ENCODE measurements at regions not wholly inside any gene's neighbourhood (a gene's known extent, or its start where the extent isn't known, plus 50 kb on each side); places are given as distances from the start of the nearest gene placed in this dataset.

DNA sequence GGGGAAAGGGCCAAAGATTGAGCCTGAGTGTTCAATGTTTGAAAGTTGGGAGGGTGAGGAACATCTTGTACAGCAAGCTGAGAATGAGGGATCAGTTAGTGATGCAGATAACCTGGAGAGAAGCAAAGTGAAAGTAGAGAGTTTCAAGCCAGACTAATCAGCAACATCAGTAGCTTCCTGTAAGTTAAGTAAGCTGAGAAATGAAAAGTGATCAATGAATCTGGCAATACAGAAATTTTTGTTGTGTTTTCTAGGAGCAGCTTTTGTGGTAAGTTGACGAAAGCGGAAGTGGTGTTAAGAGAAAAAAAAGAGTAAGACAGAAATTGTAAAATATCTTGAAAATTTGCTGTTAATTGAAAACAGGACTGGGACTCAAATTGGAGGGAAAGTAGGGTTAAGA lies 855.5 kb upstream of the MAP3K7 start:
- H3K14ac ChIP-seq (ENCODE audit: insufficient read depth, low read length), result no peak overlapping the region
- no peak overlapping the region for H3K56ac ChIP-seq (ENCODE audit: insufficient read length, low read depth, low read length)
- H3K36me3 Mint-ChIP-seq (ENCODE audit: insufficient read depth in 1 of 3, low read depth in 3 of 3), result no peaks in the 10 kb centered on the region
- H2BK120ac ChIP-seq (ENCODE audit: low read depth, low read length, poor library complexity, severe bottlenecking), result no peak overlapping the region
- no peak overlapping the region for H2BK20ac ChIP-seq (ENCODE audit: low read depth, low read length, poor library complexity, severe bottlenecking)
- no peak overlapping the region for H3K4me3 Mint-ChIP-seq
- no peak overlapping the region for H4K91ac ChIP-seq (ENCODE audit: insufficient read length, low read depth, low read length)
- H3K79me1 ChIP-seq (ENCODE audit: insufficient read depth, low read depth, low read length, poor library complexity, severe bottlenecking), result no peaks in the 10 kb centered on the region
- no peaks in the 10 kb centered on the region for H3K9me3 ChIP-seq (ENCODE audit: control insufficient read depth, low read depth, low read length)
- peaks cover 9% of the 10 kb centered on the region in 2 experiments for H3K4me1 Mint-ChIP-seq
- no peak for DNase-seq
- WGBS (ENCODE audit: extremely low coverage, insufficient read length, low lambda C conversion rate), result 100% methylated on average over 2 of the region's 2 CpGs
- no peak overlapping the region for H2BK5ac ChIP-seq (ENCODE audit: insufficient read length, low read length)
- H2BK12ac ChIP-seq (ENCODE audit: insufficient read length, low read depth, low read length), result no peak overlapping the region
- no peak overlapping the region for H3K9ac ChIP-seq (ENCODE audit: extremely low read depth, insufficient read length, low read length)
- TF ChIP-seq, protein P1, sequence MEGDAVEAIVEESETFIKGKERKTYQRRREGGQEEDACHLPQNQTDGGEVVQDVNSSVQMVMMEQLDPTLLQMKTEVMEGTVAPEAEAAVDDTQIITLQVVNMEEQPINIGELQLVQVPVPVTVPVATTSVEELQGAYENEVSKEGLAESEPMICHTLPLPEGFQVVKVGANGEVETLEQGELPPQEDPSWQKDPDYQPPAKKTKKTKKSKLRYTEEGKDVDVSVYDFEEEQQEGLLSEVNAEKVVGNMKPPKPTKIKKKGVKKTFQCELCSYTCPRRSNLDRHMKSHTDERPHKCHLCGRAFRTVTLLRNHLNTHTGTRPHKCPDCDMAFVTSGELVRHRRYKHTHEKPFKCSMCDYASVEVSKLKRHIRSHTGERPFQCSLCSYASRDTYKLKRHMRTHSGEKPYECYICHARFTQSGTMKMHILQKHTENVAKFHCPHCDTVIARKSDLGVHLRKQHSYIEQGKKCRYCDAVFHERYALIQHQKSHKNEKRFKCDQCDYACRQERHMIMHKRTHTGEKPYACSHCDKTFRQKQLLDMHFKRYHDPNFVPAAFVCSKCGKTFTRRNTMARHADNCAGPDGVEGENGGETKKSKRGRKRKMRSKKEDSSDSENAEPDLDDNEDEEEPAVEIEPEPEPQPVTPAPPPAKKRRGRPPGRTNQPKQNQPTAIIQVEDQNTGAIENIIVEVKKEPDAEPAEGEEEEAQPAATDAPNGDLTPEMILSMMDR (conservative IDR thresholded peaks at IDR 0.05), result no peak
- no peak overlapping the region for H3K4me2 ChIP-seq (ENCODE audit: insufficient read depth, insufficient read length, low read length)
- H3K23ac ChIP-seq (ENCODE audit: insufficient read length, low read depth, low read length), result no peak overlapping the region
- H2BK15ac ChIP-seq (ENCODE audit: low read depth, low read length), result no peak overlapping the region
- H3K18ac ChIP-seq (ENCODE audit: insufficient read length, low read depth, low read length), result no peak overlapping the region
- no peak overlapping the region for H4K8ac ChIP-seq (replicated peaks; ENCODE audit: insufficient read length, low read depth, low read length)
- no peaks in the 10 kb centered on the region for H4K20me1 ChIP-seq (ENCODE audit: control insufficient read depth, insufficient read depth, insufficient read length)
- no peak overlapping the region for H3K27ac Mint-ChIP-seq
- no peaks in the 10 kb centered on the region for H3K23me2 ChIP-seq (ENCODE audit: insufficient read length, low read depth, low read length, poor library complexity, severe bottlenecking)
- H3K9me3 Mint-ChIP-seq, result no peaks in the 10 kb centered on the region
- H3K27me3 ChIP-seq (ENCODE audit: insufficient read depth, low read length), result no peaks in the 10 kb centered on the region
- no peak overlapping the region for H2AK5ac ChIP-seq (ENCODE audit: insufficient read length, low read length)
- H2AFZ ChIP-seq (ENCODE audit: low read length), result no peak overlapping the region
- no peak overlapping the region for H3K4ac ChIP-seq (ENCODE audit: low read depth, low read length)
- H3K27ac ChIP-seq (ENCODE audit: insufficient read length, low read depth, low read length), result no peak overlapping the region
- H3K4me1 ChIP-seq (ENCODE audit: insufficient read depth, low read length), result no peaks in the 10 kb centered on the region
- no peak overlapping the region for H3T11ph ChIP-seq (ENCODE audit: low read length)
- no peaks in the 10 kb centered on the region for H3K79me2 ChIP-seq (ENCODE audit: insufficient read depth, low read length)
- H4K5ac ChIP-seq (ENCODE audit: insufficient read length, low read depth, low read length), result no peak overlapping the region
- no peaks in the 10 kb centered on the region for H3K27me3 Mint-ChIP-seq (ENCODE audit: low read depth)

Data from H9 (cell line).